ENCODE measurements at regions not wholly inside any gene's neighbourhood (a gene's known extent, or its start where the extent isn't known, plus 50 kb on each side); places are given as distances from the start of the nearest gene placed in this dataset.
"Not testable (repeated sequence)": the region's sequence is repeated elsewhere in the genome, so short reads cannot be mapped to it uniquely, and the experiment has no call there.

- DNase-seq, result not testable (repeated sequence)
Observed at GRCh38 chr1:83214317-83214716, 784.6 kb downstream of the TTLL7 start.

- not testable (repeated sequence) for DNase-seq
Observed at GRCh38 chr1:83213648-83214047, 785.3 kb downstream of the TTLL7 start.

GRCh38 chr1:83212033-83212432 lies 786.9 kb downstream of the TTLL7 start:
- not testable (repeated sequence) for DNase-seq

- DNase-seq, result not testable (repeated sequence)
Observed at GRCh38 chr1:83208540-83208939, 790.4 kb downstream of the TTLL7 start.

- DNase-seq, result not testable (repeated sequence)
Observed at GRCh38 chr1:83194610-83195009, 804.3 kb downstream of the TTLL7 start.

- not testable (repeated sequence) for DNase-seq
Observed at GRCh38 chr1:83182033-83182728, 816.8 kb downstream of the TTLL7 start.

- DNase-seq, result not testable (repeated sequence)
Observed at GRCh38 chr1:83180621-83181020, 818.3 kb downstream of the TTLL7 start.

GRCh38 chr1:83167634-83168033 lies 831.3 kb downstream of the TTLL7 start:
- not testable (repeated sequence) for DNase-seq

GRCh38 chr1:83163879-83164475 lies 835.0 kb downstream of the TTLL7 start:
- not testable (repeated sequence) for DNase-seq

- not testable (repeated sequence) for DNase-seq
Observed at GRCh38 chr1:83158924-83159323, 840.0 kb downstream of the TTLL7 start.

- DNase-seq, result not testable (repeated sequence)
Observed at GRCh38 chr1:83154306-83154705, 844.6 kb downstream of the TTLL7 start.

GRCh38 chr1:83151167-83151898 lies 847.6 kb downstream of the TTLL7 start:
- DNase-seq, result not testable (repeated sequence)

- not testable (repeated sequence) for DNase-seq
Observed at GRCh38 chr1:83150479-83150878, 848.5 kb downstream of the TTLL7 start.

GRCh38 chr1:83145820-83146219 lies 853.1 kb downstream of the TTLL7 start:
- DNase-seq, result not testable (repeated sequence)

- not testable (repeated sequence) for DNase-seq
Observed at GRCh38 chr1:83142802-83143201, 856.1 kb downstream of the TTLL7 start.

- not testable (repeated sequence) for DNase-seq
Observed at GRCh38 chr1:83135524-83136157, 863.3 kb downstream of the TTLL7 start.

- DNase-seq, result not testable (repeated sequence)
Observed at GRCh38 chr1:83134322-83135014, 864.5 kb downstream of the TTLL7 start.

GRCh38 chr1:83131692-83131955 lies 867.3 kb downstream of the TTLL7 start:
- no peak for DNase-seq

GRCh38 chr1:83130886-83131691 lies 867.8 kb downstream of the TTLL7 start:
- DNase-seq, result no peak

- DNase-seq, result no peak
Observed at GRCh38 chr1:83129107-83129506, 869.8 kb downstream of the TTLL7 start.

GRCh38 chr1:83125456-83125855 lies 873.5 kb downstream of the TTLL7 start:
- no peak for DNase-seq

- no peak for DNase-seq
Observed at GRCh38 chr1:83123019-83123418, 875.9 kb downstream of the TTLL7 start.
